SK-N-SH treated with all-trans-retinoic acid at 6 μM for 48 hours (cell line): ENCODE measurements at regions not wholly inside any gene's neighbourhood (a gene's known extent, or its start where the extent isn't known, plus 50 kb on each side); places are given as distances from the start of the nearest gene placed in this dataset.

Source experiments
- ATAC-seq: fragments of 200-7000 bp; cut with Tn5 transposase; 3 replicates; pipeline ENCODE4 v1.9.1; 2020; ENCODE audit warnings: mild to moderate bottlenecking, moderate library complexity
- ARNTL ChIP-seq: fragments of 450-650 bp; formaldehyde crosslinking; IDR thresholded peaks from 2 replicates; pipeline ENCODE4 v1.5.0; 2020; ENCODE audit warnings: low read depth, mild to moderate bottlenecking, moderate library complexity, borderline replicate concordance
- BACH2 ChIP-seq: fragments of 250-450 bp; sonication (Bioruptor Pico); IDR thresholded peaks from 2 replicates; pipeline ENCODE4 v1.9.0; 2021; ENCODE audit warnings: mild to moderate bottlenecking, borderline replicate concordance
- CREB5 ChIP-seq: fragments of 250-450 bp; sonication (Bioruptor Pico); IDR thresholded peaks from 2 replicates; pipeline ENCODE4 v1.5.1; 2020; ENCODE audit warnings: low read depth, mild to moderate bottlenecking, moderate library complexity
- CSDC2 ChIP-seq: fragments of 250-450 bp; sonication (Bioruptor Pico); IDR thresholded peaks from 2 replicates; pipeline ENCODE4 v1.5.0; 2020; ENCODE audit warnings: mild to moderate bottlenecking, moderate library complexity
- CSRNP3 ChIP-seq: fragments of 250-450 bp; sonication (Bioruptor Pico); IDR thresholded peaks from 2 replicates; pipeline ENCODE4 v1.5.1; 2021; ENCODE audit warnings: mild to moderate bottlenecking, moderate library complexity
- ESRRG ChIP-seq: fragments of 250-450 bp; sonication (Bioruptor Pico); IDR thresholded peaks from 2 replicates; pipeline ENCODE4 v1.6.1; 2021; ENCODE audit warnings: mild to moderate bottlenecking
- GLIS3 ChIP-seq: fragments of 250-450 bp; sonication (Bioruptor Pico); IDR thresholded peaks from 2 replicates; pipeline ENCODE4 v1.5.0; 2020; ENCODE audit warnings: mild to moderate bottlenecking, moderate library complexity
- ISL1 ChIP-seq: fragments of 250-450 bp; sonication (Bioruptor Pico); IDR thresholded peaks from 2 replicates; pipeline ENCODE4 v2.1.2; 2022; ENCODE audit warnings: mild to moderate bottlenecking, moderate library complexity
- OSR1 ChIP-seq: fragments of 250-450 bp; sonication (Bioruptor Pico); IDR thresholded peaks from 2 replicates; pipeline ENCODE4 v1.8.0; 2022; ENCODE audit warnings: moderate library complexity, mild to moderate bottlenecking, inconsistent platforms
- PATZ1 ChIP-seq: fragments of 250-450 bp; sonication (Bioruptor Pico); IDR thresholded peaks from 2 replicates; pipeline ENCODE4 v1.8.0; 2020; ENCODE audit warnings: mild to moderate bottlenecking, moderate library complexity, borderline replicate concordance
- POU6F1 ChIP-seq: fragments of 250-450 bp; sonication (Bioruptor Pico); IDR thresholded peaks from 2 replicates; pipeline ENCODE4 v1.8.0; 2021; ENCODE audit warnings: low read depth, mild to moderate bottlenecking, moderate library complexity, borderline replicate concordance
- PPARA ChIP-seq: fragments of 250-450 bp; sonication (Bioruptor Pico); IDR thresholded peaks from 2 replicates; pipeline ENCODE4 v1.5.0; 2020; ENCODE audit warnings: mild to moderate bottlenecking, borderline replicate concordance
- RARB ChIP-seq: fragments of 250-450 bp; sonication (Bioruptor Pico); IDR thresholded peaks from 2 replicates; pipeline ENCODE4 v1.8.0; 2021; ENCODE audit warnings: mild to moderate bottlenecking, moderate library complexity
- SNAI2 ChIP-seq: fragments of 250-450 bp; sonication (Bioruptor Pico); IDR thresholded peaks from 2 replicates; pipeline ENCODE4 v1.5.0; 2020; ENCODE audit warnings: mild to moderate bottlenecking, moderate library complexity
- TCF4 ChIP-seq: fragments of 250-450 bp; sonication (Bioruptor Pico); IDR thresholded peaks from 2 replicates; pipeline ENCODE4 v1.8.0; 2021; ENCODE audit warnings: mild to moderate bottlenecking, moderate library complexity, borderline replicate concordance
- TSHZ2 ChIP-seq: fragments of 250-450 bp; sonication (Bioruptor Pico); IDR thresholded peaks from 2 replicates; pipeline ENCODE4 v1.5.0; 2020; ENCODE audit warnings: mild to moderate bottlenecking, moderate library complexity
- ZC3H10 ChIP-seq: fragments of 250-450 bp; sonication (Bioruptor Pico); IDR thresholded peaks from 2 replicates; pipeline ENCODE4 v1.5.1; 2021; ENCODE audit warnings: mild to moderate bottlenecking, moderate library complexity
- ZFP3 ChIP-seq: fragments of 250-450 bp; sonication (Bioruptor Pico); IDR thresholded peaks from 2 replicates; pipeline ENCODE4 v1.5.0; 2020; ENCODE audit warnings: mild to moderate bottlenecking, moderate library complexity
- ZFP30 ChIP-seq: fragments of 450-650 bp; formaldehyde crosslinking; IDR thresholded peaks from 2 replicates; pipeline ENCODE4 v1.5.0; 2022; ENCODE audit warnings: mild to moderate bottlenecking, moderate library complexity
- ZNF565 ChIP-seq: fragments of 450-650 bp; formaldehyde crosslinking; conservative IDR thresholded peaks from 2 replicates; pipeline ENCODE4 v1.5.0; 2020; ENCODE audit warnings: low read depth, mild to moderate bottlenecking, moderate library complexity
- ZNF70 ChIP-seq: fragments of 450-650 bp; formaldehyde crosslinking; IDR thresholded peaks from 2 replicates; pipeline ENCODE4 v1.5.0; 2020; ENCODE audit warnings: mild to moderate bottlenecking, moderate library complexity
- ZNF8 ChIP-seq: fragments of 450-650 bp; formaldehyde crosslinking; IDR thresholded peaks from 2 replicates; pipeline ENCODE4 v1.5.0; 2020; ENCODE audit warnings: mild to moderate bottlenecking, moderate library complexity

- TF ChIP-seq OSR1 (CRISPR knock-in tag) (no peak), POU6F1 (CRISPR knock-in tag) (no peak), ZC3H10 (CRISPR knock-in tag) (no peak), TCF4 (CRISPR knock-in tag) (no peak), BACH2 (CRISPR knock-in tag) (no peak), TSHZ2 (CRISPR knock-in tag) (no peak), SNAI2 (CRISPR knock-in tag) (no peak), ESRRG (no peak), CSRNP3 (CRISPR knock-in tag) (no peak), GLIS3 (CRISPR knock-in tag) (no peak), ZNF70 (no peak), PATZ1 (CRISPR knock-in tag) (no peak), PPARA (CRISPR knock-in tag) (no peak), RARB (CRISPR knock-in tag) (no peak), ZNF565 (CRISPR knock-in tag) (no peak), CREB5 (no peak), ARNTL (CRISPR knock-in tag) (no peak), ZNF8 (no peak)
- TF ChIP-seq, all 23 proteins: peak for 0
- no peak for ATAC-seq
These were observed 573.5 kb downstream of the TNS3 start for GRCh38 chr7:47008461-47008860.

- TF ChIP-seq ZFP3 (no peak), TCF4 (CRISPR knock-in tag) (no peak), CSRNP3 (CRISPR knock-in tag) (no peak), OSR1 (CRISPR knock-in tag) (no peak), ZNF70 (no peak), TSHZ2 (CRISPR knock-in tag) (no peak), ISL1 (CRISPR knock-in tag) (no peak), ZNF8 (no peak), POU6F1 (CRISPR knock-in tag) (no peak), ZFP30 (CRISPR knock-in tag) (no peak), CREB5 (no peak), ARNTL (CRISPR knock-in tag) (no peak), CSDC2 (CRISPR knock-in tag) (no peak), ZC3H10 (CRISPR knock-in tag) (no peak), SNAI2 (CRISPR knock-in tag) (no peak), RARB (CRISPR knock-in tag) (no peak), ESRRG (no peak)
- ATAC-seq = no peak
These were observed 574.4 kb downstream of the TNS3 start for GRCh38 chr7:47007471-47007870.
